DOHH2 (cell line): ENCODE measurements at regions not wholly inside any gene's neighbourhood (a gene's known extent, or its start where the extent isn't known, plus 50 kb on each side); places are given as distances from the start of the nearest gene placed in this dataset.

Experiments
- H3F3A ChIP-seq: fragments of 200-600 bp; sonication (generic), shearing (Covaris generic); 2 replicates; pipeline ENCODE4 v1.6.0; 2016; ENCODE audit warnings: antibody characterized with exemption, mild to moderate bottlenecking; ENCODE audit not compliant: control insufficient read depth, insufficient read depth
- H3K27ac ChIP-seq: fragments of 200-600 bp; sonication (generic); 2 replicates; pipeline ENCODE4 v1.5.1; 2014; ENCODE audit warnings: low read depth, mild to moderate bottlenecking, low read length, moderate library complexity
- H3K27me3 ChIP-seq: fragments of 200-600 bp; sonication (generic); 2 replicates; pipeline ENCODE4 v1.6.1; 2014; ENCODE audit warnings: mild to moderate bottlenecking, low read length, mixed read lengths; ENCODE audit not compliant: control insufficient read depth
- H3K36me3 ChIP-seq: fragments of 200-600 bp; sonication (generic); 2 replicates; pipeline ENCODE4 v1.6.1; 2014; ENCODE audit warnings: mild to moderate bottlenecking, low read length, moderate library complexity, mixed read lengths; ENCODE audit not compliant: control insufficient read depth
- H3K4me1 ChIP-seq: fragments of 200-600 bp; sonication (generic); 2 replicates; pipeline ENCODE4 v1.6.1; 2014; ENCODE audit warnings: mild to moderate bottlenecking, low read length, mixed read lengths; ENCODE audit not compliant: control insufficient read depth
- H3K4me2 ChIP-seq: fragments of 200-600 bp; sonication (generic); 2 replicates; pipeline ENCODE4 v1.6.0; 2014; ENCODE audit warnings: mild to moderate bottlenecking, low read length, moderate library complexity
- H3K4me3 ChIP-seq: fragments of 200-600 bp; sonication (generic); 2 replicates; pipeline ENCODE4 v1.5.1; 2014; ENCODE audit warnings: mild to moderate bottlenecking, low read length, mixed read lengths
- H3K79me2 ChIP-seq: fragments of 200-600 bp; sonication (generic); 2 replicates; pipeline ENCODE4 v1.6.1; 2014; ENCODE audit warnings: mild to moderate bottlenecking, low read length, mixed read lengths; ENCODE audit not compliant: control insufficient read depth
- H3K9me2 ChIP-seq: fragments of 200-600 bp; sonication (generic); replicated peaks from 2 replicates; pipeline ENCODE4 v1.6.1; 2014; ENCODE audit warnings: mild to moderate bottlenecking, low read length, mixed read lengths; ENCODE audit not compliant: control insufficient read depth
- H3K9me3 ChIP-seq: fragments of 200-600 bp; sonication (generic); 2 replicates; pipeline ENCODE4 v1.6.1; 2014; ENCODE audit warnings: antibody characterized with exemption, low read length, mixed read lengths; ENCODE audit not compliant: control insufficient read depth, insufficient read depth
- H4K20me1 ChIP-seq: fragments of 200-600 bp; sonication (generic); 2 replicates; pipeline ENCODE4 v1.6.0; 2014; ENCODE audit warnings: low read depth, mild to moderate bottlenecking, antibody characterized with exemption, low read length, moderate library complexity; ENCODE audit not compliant: control insufficient read depth, insufficient read depth
- CTCF ChIP-seq: fragments of 200-600 bp; sonication (generic); IDR thresholded peaks from one replicate; pipeline ENCODE4 v1.5.1; 2014; ENCODE audit warnings: antibody characterized with exemption, mild to moderate bottlenecking, low read depth, low read length; ENCODE audit not compliant: poor library complexity, severe bottlenecking
- EZH2phosphoT487 ChIP-seq: fragments of 200-600 bp; sonication (generic); IDR thresholded peaks from 2 replicates; pipeline ENCODE4 v1.6.1; 2017; ENCODE audit warnings: borderline replicate concordance, mild to moderate bottlenecking, antibody characterized with exemption, low read length, moderate library complexity, mixed read lengths

GRCh38 chr14:71583705-71584104 lies 348.5 kb upstream of the RGS6 start:
- Histone ChIP-seq H3K27ac (no peak overlapping the region), H3K27me3 (no peaks in the 10 kb centered on the region), H3K79me2 (no peaks in the 10 kb centered on the region), H3F3A (0 out of 2 replicates have a peak, but pooled peaks cover 3% of the 10 kb centered on the region), H3K4me2 (no peak overlapping the region), H3K9me2 (no peaks in the 10 kb centered on the region), H3K4me3 (no peak overlapping the region), H3K9me3 (no peaks in the 10 kb centered on the region), H3K36me3 (no peaks in the 10 kb centered on the region), H3K4me1 (peaks cover 27% of the 10 kb centered on the region), H4K20me1 (no peaks in the 10 kb centered on the region)
- TF ChIP-seq EZH2phosphoT487 (no peak), CTCF (no peak)

GRCh38 chr14:71585361-71585760 lies 346.9 kb upstream of the RGS6 start:
- Histone ChIP-seq H3K27ac (no peak overlapping the region), H3K4me1 (peaks cover 11% of the 10 kb centered on the region), H3K27me3 (no peaks in the 10 kb centered on the region), H3K9me2 (no peaks in the 10 kb centered on the region), H3K9me3 (no peaks in the 10 kb centered on the region), H3K79me2 (no peaks in the 10 kb centered on the region), H3K4me2 (no peak overlapping the region), H3K4me3 (no peak overlapping the region), H3K36me3 (no peaks in the 10 kb centered on the region), H3F3A (no peaks in the 10 kb centered on the region), H4K20me1 (no peaks in the 10 kb centered on the region)
- TF ChIP-seq EZH2phosphoT487 = no peak
- no peak for TF ChIP-seq CTCF

GRCh38 chr14:71586131-71586897 lies 345.9 kb upstream of the RGS6 start:
- Histone ChIP-seq H3K4me3 (no peak overlapping the region), H3K36me3 (no peaks in the 10 kb centered on the region), H3F3A (no peaks in the 10 kb centered on the region), H3K27ac (no peak overlapping the region), H3K9me2 (no peaks in the 10 kb centered on the region), H3K79me2 (no peaks in the 10 kb centered on the region), H3K4me1 (peaks cover 11% of the 10 kb centered on the region), H4K20me1 (no peaks in the 10 kb centered on the region), H3K9me3 (no peaks in the 10 kb centered on the region), H3K27me3 (no peaks in the 10 kb centered on the region), H3K4me2 (no peak overlapping the region)
- TF ChIP-seq CTCF (no peak), EZH2phosphoT487 (no peak)
